ENCODE measurements at regions not wholly inside any gene's neighbourhood (a gene's known extent, or its start where the extent isn't known, plus 50 kb on each side); places are given as distances from the start of the nearest gene placed in this dataset.

DNA sequence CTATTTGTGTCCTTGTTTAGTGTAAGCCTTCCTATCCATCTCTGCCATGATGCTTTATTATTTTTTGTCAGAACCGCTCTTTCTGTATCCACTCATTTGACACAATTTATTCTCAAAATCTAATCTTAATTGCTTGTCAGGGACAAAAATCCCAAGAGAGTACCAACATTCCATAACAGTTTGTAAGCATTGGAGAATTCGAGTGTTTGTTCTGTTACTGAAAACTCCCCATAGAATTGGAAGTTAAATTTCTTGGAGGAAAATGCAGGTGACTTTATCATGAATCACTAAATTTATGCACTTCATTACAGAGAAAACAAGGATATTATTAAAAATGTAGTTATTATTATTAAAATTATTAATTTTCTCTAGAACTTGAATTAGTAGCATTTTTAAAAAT is 1986.1 kb downstream of the ARAP2 start:
- no peaks in the 10 kb centered on the region for H3K4me1 ChIP-seq
- FAIRE-seq (no peak), ATAC-seq (no peak), DNase-seq (ENCODE audit: low read depth in 1 of 2, low spot score in 1 of 2) (no peak)
- H3K4me2 ChIP-seq: no peak overlapping the region
- TF ChIP-seq, protein P1, sequence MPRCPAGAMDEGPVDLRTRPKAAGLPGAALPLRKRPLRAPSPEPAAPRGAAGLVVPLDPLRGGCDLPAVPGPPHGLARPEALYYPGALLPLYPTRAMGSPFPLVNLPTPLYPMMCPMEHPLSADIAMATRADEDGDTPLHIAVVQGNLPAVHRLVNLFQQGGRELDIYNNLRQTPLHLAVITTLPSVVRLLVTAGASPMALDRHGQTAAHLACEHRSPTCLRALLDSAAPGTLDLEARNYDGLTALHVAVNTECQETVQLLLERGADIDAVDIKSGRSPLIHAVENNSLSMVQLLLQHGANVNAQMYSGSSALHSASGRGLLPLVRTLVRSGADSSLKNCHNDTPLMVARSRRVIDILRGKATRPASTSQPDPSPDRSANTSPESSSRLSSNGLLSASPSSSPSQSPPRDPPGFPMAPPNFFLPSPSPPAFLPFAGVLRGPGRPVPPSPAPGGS (IDR thresholded peaks at IDR 0.05): no peak
- TF ChIP-seq SREBF2 (IDR thresholded peaks at IDR 0.05): no peak
- TF ChIP-seq, protein P2, sequence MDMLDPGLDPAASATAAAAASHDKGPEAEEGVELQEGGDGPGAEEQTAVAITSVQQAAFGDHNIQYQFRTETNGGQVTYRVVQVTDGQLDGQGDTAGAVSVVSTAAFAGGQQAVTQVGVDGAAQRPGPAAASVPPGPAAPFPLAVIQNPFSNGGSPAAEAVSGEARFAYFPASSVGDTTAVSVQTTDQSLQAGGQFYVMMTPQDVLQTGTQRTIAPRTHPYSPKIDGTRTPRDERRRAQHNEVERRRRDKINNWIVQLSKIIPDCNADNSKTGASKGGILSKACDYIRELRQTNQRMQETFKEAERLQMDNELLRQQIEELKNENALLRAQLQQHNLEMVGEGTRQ (IDR thresholded peaks at IDR 0.05): no peak
- TF ChIP-seq HOXB13 (CRISPR knock-in tag; IDR thresholded peaks at IDR 0.05; ENCODE audit: low read depth): no peak
- no peak for TF ChIP-seq FOSB (CRISPR knock-in tag; IDR thresholded peaks at IDR 0.05)
- TF ChIP-seq MYC (IDR thresholded peaks at IDR 0.05; ENCODE audit: borderline replicate concordance, low read length): no peak
- TF ChIP-seq BHLHE40 (IDR thresholded peaks at IDR 0.05; ENCODE audit: low read depth, low read length): no peak
- TF ChIP-seq HOXB5 (CRISPR knock-in tag; IDR thresholded peaks at IDR 0.05): no peak
- H3K27ac ChIP-seq: no peak overlapping the region
- no peak overlapping the region for H3K4me3 ChIP-seq
- CTCF ChIA-PET: no interaction called here
- POLR2A ChIA-PET: no interaction called here
- WGBS (ENCODE audit: missing lambda C conversion rate): 44% methylated on average over 2 of the region's 2 CpGs
- H3K9me3 ChIP-seq: no peaks in the 10 kb centered on the region

DNA sequence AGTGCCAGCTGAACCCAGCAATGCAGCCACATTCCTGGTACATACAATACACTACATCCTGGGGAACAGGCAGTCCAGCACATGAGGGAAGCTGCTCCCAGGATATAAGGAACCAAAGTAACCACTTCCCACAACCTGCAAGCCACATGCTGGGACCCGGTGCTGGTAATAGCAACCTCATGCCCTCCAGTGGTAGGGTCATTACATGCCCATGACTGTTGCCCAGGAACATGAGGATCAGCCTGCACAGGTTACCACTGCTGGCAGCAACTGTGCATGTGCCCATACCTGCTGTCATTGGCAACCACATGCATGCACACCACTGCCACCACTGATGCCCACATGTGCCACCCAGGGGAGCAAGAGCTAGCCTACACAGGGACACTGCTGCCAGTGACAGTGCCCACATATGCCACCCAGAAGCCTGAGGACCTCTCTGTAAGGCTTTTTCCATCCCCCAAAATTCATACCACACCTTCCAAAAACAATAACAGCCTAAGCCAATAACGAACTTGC is 1982.5 kb downstream of the ARAP2 start:
- Histone ChIP-seq H3K9me3 (no peaks in the 10 kb centered on the region), H3K27ac (no peak overlapping the region), H3K4me2 (no peak overlapping the region), H3K4me3 (no peak overlapping the region), H3K4me1 (no peaks in the 10 kb centered on the region)
- DNase-seq (ENCODE audit: low read depth in 1 of 2, low spot score in 1 of 2) (no peak), ATAC-seq (no peak), FAIRE-seq (no peak)
- TF ChIP-seq RNF2 (IDR thresholded peaks at IDR 0.05; ENCODE audit: borderline replicate concordance, low read depth): no peak
- TF ChIP-seq, protein P3, sequence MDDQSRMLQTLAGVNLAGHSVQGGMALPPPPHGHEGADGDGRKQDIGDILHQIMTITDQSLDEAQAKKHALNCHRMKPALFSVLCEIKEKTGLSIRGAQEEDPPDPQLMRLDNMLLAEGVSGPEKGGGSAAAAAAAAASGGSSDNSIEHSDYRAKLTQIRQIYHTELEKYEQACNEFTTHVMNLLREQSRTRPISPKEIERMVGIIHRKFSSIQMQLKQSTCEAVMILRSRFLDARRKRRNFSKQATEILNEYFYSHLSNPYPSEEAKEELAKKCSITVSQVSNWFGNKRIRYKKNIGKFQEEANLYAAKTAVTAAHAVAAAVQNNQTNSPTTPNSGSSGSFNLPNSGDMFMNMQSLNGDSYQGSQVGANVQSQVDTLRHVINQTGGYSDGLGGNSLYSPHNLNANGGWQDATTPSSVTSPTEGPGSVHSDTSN (IDR thresholded peaks at IDR 0.05): no peak
- TF ChIP-seq, protein P4, sequence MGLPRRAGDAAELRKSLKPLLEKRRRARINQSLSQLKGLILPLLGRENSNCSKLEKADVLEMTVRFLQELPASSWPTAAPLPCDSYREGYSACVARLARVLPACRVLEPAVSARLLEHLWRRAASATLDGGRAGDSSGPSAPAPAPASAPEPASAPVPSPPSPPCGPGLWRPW (IDR thresholded peaks at IDR 0.05): no peak
- no peak for TF ChIP-seq PHF8 (IDR thresholded peaks at IDR 0.05; ENCODE audit: borderline replicate concordance, low read depth)
- WGBS (ENCODE audit: missing lambda C conversion rate): 3% methylated on average over 2 of the region's 2 CpGs
- POLR2A ChIA-PET: no interaction called here
- CTCF ChIA-PET: no interaction called here

DNA sequence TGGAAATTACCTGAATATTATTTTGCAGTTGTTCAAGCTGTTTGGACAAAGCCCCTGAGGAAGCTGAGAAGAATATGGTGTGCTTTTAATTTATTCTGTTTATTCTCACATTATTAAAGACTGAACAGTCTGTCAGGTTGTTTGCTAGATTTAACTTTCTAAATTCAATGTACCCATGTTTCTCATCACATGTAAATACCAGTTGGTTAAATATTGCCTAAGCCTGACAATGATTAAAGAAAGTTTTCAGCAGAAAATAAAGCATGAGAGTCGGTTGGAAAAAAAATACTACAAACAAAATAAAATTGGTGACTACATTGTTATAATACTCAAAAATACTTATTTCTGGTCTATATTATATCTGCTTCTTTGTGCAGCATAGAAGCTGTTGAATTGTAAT is 1974.7 kb downstream of the ARAP2 start:
- Histone ChIP-seq H3K27ac (no peak overlapping the region), H3K4me3 (no peak overlapping the region), H3K4me1 (0 out of 3 replicates have a peak, but pooled peaks cover 4% of the 10 kb centered on the region), H3K9me3 (no peaks in the 10 kb centered on the region), H3K4me2 (no peak overlapping the region)
- ChIA-PET POLR2A (no interaction called here), CTCF (no interaction called here)
- DNase-seq (ENCODE audit: low read depth in 1 of 2, low spot score in 1 of 2): no peak
- WGBS (ENCODE audit: missing lambda C conversion rate): 15% methylated on average over 1 of the region's 1 CpG
- FAIRE-seq: no peak
- ATAC-seq: no peak
- TF ChIP-seq SREBF2 (IDR thresholded peaks at IDR 0.05): no peak
- TF ChIP-seq SMC3 (IDR thresholded peaks at IDR 0.05): no peak

DNA sequence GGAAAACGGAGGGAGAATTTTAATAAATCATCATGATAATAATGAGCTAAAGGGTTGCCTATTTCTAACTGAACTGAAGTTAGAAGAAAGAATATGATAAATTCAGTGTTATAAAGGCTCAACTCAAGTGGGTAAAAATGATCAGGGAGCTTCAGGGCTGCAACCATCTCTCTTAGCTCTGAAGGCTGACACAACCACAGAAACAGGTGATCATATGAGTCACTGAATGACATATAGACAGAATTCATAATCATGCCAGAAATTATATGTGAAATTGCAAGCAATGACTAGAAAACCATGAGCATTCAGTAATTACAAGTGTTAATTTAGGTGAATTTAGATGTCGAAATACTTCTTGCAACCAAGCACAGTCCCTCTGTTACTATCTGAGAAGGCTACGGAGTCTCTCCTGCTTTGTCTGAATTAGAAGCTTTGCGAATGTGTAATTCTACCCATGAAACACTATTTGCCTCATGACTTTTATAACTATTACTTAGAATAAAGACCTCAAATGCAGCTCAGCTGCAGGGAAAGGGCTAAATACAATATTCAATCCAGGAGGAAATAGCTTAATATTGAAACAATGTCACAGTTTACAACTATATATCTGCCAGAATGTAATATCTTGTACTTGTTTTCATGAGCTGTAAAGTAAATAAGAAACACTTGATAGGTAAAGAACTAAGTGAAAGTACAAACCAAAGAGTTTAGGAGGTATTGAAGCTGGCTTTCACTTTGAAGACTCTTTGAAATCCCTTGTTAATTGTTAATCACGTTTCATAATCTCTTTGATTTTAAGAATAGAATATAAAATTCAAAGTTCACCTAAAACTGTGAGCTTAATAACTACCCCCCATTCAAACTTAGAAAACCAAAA is 1972.6 kb downstream of the ARAP2 start:
- H3K4me1 ChIP-seq: 0 out of 3 replicates have a peak, but pooled peaks cover 4% of the 10 kb centered on the region
- no peak for FAIRE-seq
- TF ChIP-seq, protein P4 (IDR thresholded peaks at IDR 0.05): no peak
- TF ChIP-seq FOSL2 (IDR thresholded peaks at IDR 0.05): no peak
- TF ChIP-seq FOSL2 (CRISPR knock-in tag; IDR thresholded peaks at IDR 0.05): no peak
- no peak for TF ChIP-seq POLR2A (IDR thresholded peaks at IDR 0.05; ENCODE audit: low read length)
- H3K9me3 ChIP-seq: no peaks in the 10 kb centered on the region
- H3K4me2 ChIP-seq: peak overlapping the region; percentile 41; the same call in 2 of the 3 replicates
- ChIA-PET CTCF (no interaction called here), POLR2A (no interaction called here)
- WGBS (ENCODE audit: missing lambda C conversion rate): 50% methylated on average over 5 of the region's 5 CpGs
- no peak overlapping the region for H3K27ac ChIP-seq
- ATAC-seq: no peak
- H3K4me3 ChIP-seq: no peak overlapping the region
- DNase-seq (ENCODE audit: low read depth in 1 of 2, low spot score in 1 of 2): no peak
